SK-N-SH (cell line): ENCODE measurements at regions not wholly inside any gene's neighbourhood (a gene's known extent, or its start where the extent isn't known, plus 50 kb on each side); places are given as distances from the start of the nearest gene placed in this dataset.
"Not testable (repeated sequence)": the region's sequence is repeated elsewhere in the genome, so short reads cannot be mapped to it uniquely, and the experiment has no call there.

Source experiments
- CTCF ChIA-PET: fragments of 300-600, 350-600 bp; formaldehyde crosslinking; extraction: SDS; loops from one replicate; lab custom pipeline; 2021; lab: Yijun Ruan, JAX
- POLR2A ChIA-PET: fragments of 350-600 bp; sonication (Branson Sonifier 250); formaldehyde crosslinking; extraction: SDS; loops from one replicate; lab custom pipeline; 2020; ENCODE audit warnings: antibody characterized with exemption, inconsistent platforms; lab: Yijun Ruan, JAX
- DNase-seq: peaks from one replicate; pipeline ENCODE4 v3.0.0; 2012
- H2AFZ ChIP-seq: fragments of 200-600 bp; sonication (generic); 2 replicates; pipeline ENCODE4 v1.8.1; 2016; ENCODE audit warnings: antibody characterized with exemption, mild to moderate bottlenecking, low read depth
- H3F3A ChIP-seq: fragments of 200-600 bp; sonication (generic); replicated peaks from 2 replicates; pipeline ENCODE3; 2016; ENCODE audit warnings: antibody characterized with exemption, mild to moderate bottlenecking; ENCODE audit not compliant: insufficient read depth
- H3K27ac ChIP-seq, 2 experiments: fragments of 200-500 bp in 1 of 2; fragments of 200-600 bp in 1 of 2; sonication (Bioruptor generic) in 1 of 2; sonication (generic), shearing (Covaris generic) in 1 of 2; 2 replicates each; pipeline versions ENCODE4 v1.5.1 to v1.6.1; 2014 to 2016; ENCODE audit warnings: low read depth in 2 of 2, inconsistent platforms in 1 of 2, low read length in 1 of 2, mild to moderate bottlenecking in 1 of 2, mixed read lengths in 1 of 2
- H3K27me3 ChIP-seq: fragments of 200-600 bp; sonication (generic), shearing (Covaris generic); 2 replicates; pipeline ENCODE4 v1.6.1; 2016; ENCODE audit warnings: mixed run types; ENCODE audit not compliant: insufficient read depth
- H3K36me3 ChIP-seq, 2 experiments: fragments of 200-500 bp in 1 of 2; fragments of 200-600 bp in 1 of 2; sonication (Bioruptor generic) in 1 of 2; sonication (generic) in 1 of 2; replicated peaks in 1 of 2; 2 replicates each; pipeline versions ENCODE3 to v1.5.1; 2014 to 2016; ENCODE audit warnings: low read length in 1 of 2, mild to moderate bottlenecking in 1 of 2; ENCODE audit not compliant: insufficient read depth in 2 of 2, control insufficient read depth in 1 of 2
- H3K4me1 ChIP-seq, 2 experiments: fragments of 200-500 bp in 1 of 2; fragments of 200-600 bp in 1 of 2; sonication (Bioruptor generic) in 1 of 2; sonication (generic), shearing (Covaris generic) in 1 of 2; 2 replicates each; pipeline versions ENCODE4 v1.5.1 to v1.6.1; 2014 to 2016; ENCODE audit warnings: low read depth in 1 of 2, low read length in 1 of 2, mixed run types in 1 of 2; ENCODE audit not compliant: insufficient read depth in 2 of 2, control insufficient read depth in 1 of 2
- H3K4me2 ChIP-seq: fragments of 200-600 bp; sonication (generic), shearing (Covaris generic); 2 replicates; pipeline ENCODE4 v1.6.1; 2017; ENCODE audit warnings: mixed run types
- H3K4me3 ChIP-seq, 2 experiments: fragments of 200-500 bp in 1 of 2; fragments of 200-600 bp in 1 of 2; sonication (Bioruptor generic) in 1 of 2; sonication (generic), shearing (Covaris generic) in 1 of 2; 2 replicates each; pipeline versions ENCODE4 v1.5.1 to v1.8.1; 2014 to 2016; ENCODE audit warnings: low read depth in 2 of 2, inconsistent platforms in 1 of 2, low read length in 1 of 2, mild to moderate bottlenecking in 1 of 2, mixed read lengths in 1 of 2, moderate library complexity in 1 of 2
- H3K79me2 ChIP-seq: fragments of 200-600 bp; sonication (generic); 2 replicates; pipeline ENCODE4 v1.8.1; 2017; ENCODE audit warnings: mild to moderate bottlenecking; ENCODE audit not compliant: insufficient read depth
- H3K9ac ChIP-seq: fragments of 200-600 bp; sonication (generic); 2 replicates; pipeline ENCODE4 v1.6.1; 2017; ENCODE audit warnings: mixed run types
- H3K9me2 ChIP-seq: fragments of 200-600 bp; sonication (generic); 2 replicates; pipeline ENCODE4 v1.6.1; 2017; ENCODE audit warnings: mixed run types
- H3K9me3 ChIP-seq: fragments of 200-600 bp; sonication (generic); 2 replicates; pipeline ENCODE4 v1.6.1; 2017; ENCODE audit warnings: mixed run types, mild to moderate bottlenecking, moderate library complexity
- H4K20me1 ChIP-seq: fragments of 200-600 bp; sonication (generic); 2 replicates; pipeline ENCODE4 v1.6.1; 2017; ENCODE audit warnings: mild to moderate bottlenecking, mixed run types; ENCODE audit not compliant: insufficient read depth
- CHD2 ChIP-seq: fragments of 150-350 bp; IDR thresholded peaks from 2 replicates; pipeline ENCODE4 v1.6.1; 2018; ENCODE audit warnings: low read length; ENCODE audit not compliant: partially characterized antibody
- GATA2 ChIP-seq: sonication (generic); formaldehyde crosslinking; IDR thresholded peaks from 2 replicates; pipeline ENCODE4 v1.5.0; 2020; ENCODE audit warnings: mild to moderate bottlenecking, missing genetic modification reagents
- MEF2A ChIP-seq: IDR thresholded peaks from 2 replicates; pipeline ENCODE4 v1.4.0; 2012; ENCODE audit warnings: low read depth, borderline replicate concordance
- PBX3 ChIP-seq: IDR thresholded peaks from 2 replicates; pipeline ENCODE4; 2012
- TAF1 ChIP-seq: IDR thresholded peaks from 2 replicates; pipeline ENCODE4 v1.6.1; 2012; ENCODE audit warnings: low read depth, mild to moderate bottlenecking, low read length, moderate library complexity, borderline replicate concordance
- USF2 ChIP-seq: fragments of 150-350 bp; IDR thresholded peaks from 2 replicates; pipeline ENCODE4 v1.6.1; 2017; ENCODE audit warnings: antibody characterized with exemption, low read length, low read depth, borderline replicate concordance
- WGBS: methylation state at CpG from one replicate; pipeline ENCODE4 v1.1.6; 2017; ENCODE audit warnings: low lambda C conversion rate; 5-methylcytosine and 5-hydroxymethylcytosine counted together
- TF ChIP-seq, protein P1 (sequence below): fragments of 200-600 bp; sonication (generic); IDR thresholded peaks from 2 replicates; pipeline ENCODE4 v1.6.1; 2017; ENCODE audit warnings: antibody characterized with exemption, mild to moderate bottlenecking, moderate library complexity
- TF ChIP-seq, protein P2 (sequence below): IDR thresholded peaks from 2 replicates; pipeline ENCODE4 v1.4.0; 2012; ENCODE audit warnings: low read depth

GRCh38 chr5:116858705-116859333, 284.2 kb upstream of the SEMA6A start:
- H3K27me3 ChIP-seq = no peaks in the 10 kb centered on the region
- no peaks in the 10 kb centered on the region for H3K79me2 ChIP-seq
- no peak for DNase-seq
- H3K27ac ChIP-seq = no peak overlapping the region
- no peaks in the 10 kb centered on the region for H3K4me1 ChIP-seq
- H3F3A ChIP-seq = no peaks in the 10 kb centered on the region
- no peak overlapping the region for H2AFZ ChIP-seq
- H3K9me3 ChIP-seq = no peaks in the 10 kb centered on the region
- H3K9me2 ChIP-seq = no peaks in the 10 kb centered on the region
- H4K20me1 ChIP-seq = no peaks in the 10 kb centered on the region
- ChIA-PET CTCF (no interaction called here), POLR2A (no interaction called here)
- H3K4me3 ChIP-seq = no peak overlapping the region
- WGBS = 55% methylated on average over 4 of the region's 4 CpGs
- TF ChIP-seq USF2 (no peak), MEF2A (no peak), TAF1 (no peak), GATA2 (no peak), PBX3 (no peak), CHD2 (no peak)
- TF ChIP-seq, protein P1, sequence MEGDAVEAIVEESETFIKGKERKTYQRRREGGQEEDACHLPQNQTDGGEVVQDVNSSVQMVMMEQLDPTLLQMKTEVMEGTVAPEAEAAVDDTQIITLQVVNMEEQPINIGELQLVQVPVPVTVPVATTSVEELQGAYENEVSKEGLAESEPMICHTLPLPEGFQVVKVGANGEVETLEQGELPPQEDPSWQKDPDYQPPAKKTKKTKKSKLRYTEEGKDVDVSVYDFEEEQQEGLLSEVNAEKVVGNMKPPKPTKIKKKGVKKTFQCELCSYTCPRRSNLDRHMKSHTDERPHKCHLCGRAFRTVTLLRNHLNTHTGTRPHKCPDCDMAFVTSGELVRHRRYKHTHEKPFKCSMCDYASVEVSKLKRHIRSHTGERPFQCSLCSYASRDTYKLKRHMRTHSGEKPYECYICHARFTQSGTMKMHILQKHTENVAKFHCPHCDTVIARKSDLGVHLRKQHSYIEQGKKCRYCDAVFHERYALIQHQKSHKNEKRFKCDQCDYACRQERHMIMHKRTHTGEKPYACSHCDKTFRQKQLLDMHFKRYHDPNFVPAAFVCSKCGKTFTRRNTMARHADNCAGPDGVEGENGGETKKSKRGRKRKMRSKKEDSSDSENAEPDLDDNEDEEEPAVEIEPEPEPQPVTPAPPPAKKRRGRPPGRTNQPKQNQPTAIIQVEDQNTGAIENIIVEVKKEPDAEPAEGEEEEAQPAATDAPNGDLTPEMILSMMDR = no peak
- TF ChIP-seq, protein P2, sequence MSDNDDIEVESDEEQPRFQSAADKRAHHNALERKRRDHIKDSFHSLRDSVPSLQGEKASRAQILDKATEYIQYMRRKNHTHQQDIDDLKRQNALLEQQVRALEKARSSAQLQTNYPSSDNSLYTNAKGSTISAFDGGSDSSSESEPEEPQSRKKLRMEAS = no peak
- no peaks in the 10 kb centered on the region for H3K36me3 ChIP-seq
- no peak overlapping the region for H3K9ac ChIP-seq
- no peak overlapping the region for H3K4me2 ChIP-seq

DNA sequence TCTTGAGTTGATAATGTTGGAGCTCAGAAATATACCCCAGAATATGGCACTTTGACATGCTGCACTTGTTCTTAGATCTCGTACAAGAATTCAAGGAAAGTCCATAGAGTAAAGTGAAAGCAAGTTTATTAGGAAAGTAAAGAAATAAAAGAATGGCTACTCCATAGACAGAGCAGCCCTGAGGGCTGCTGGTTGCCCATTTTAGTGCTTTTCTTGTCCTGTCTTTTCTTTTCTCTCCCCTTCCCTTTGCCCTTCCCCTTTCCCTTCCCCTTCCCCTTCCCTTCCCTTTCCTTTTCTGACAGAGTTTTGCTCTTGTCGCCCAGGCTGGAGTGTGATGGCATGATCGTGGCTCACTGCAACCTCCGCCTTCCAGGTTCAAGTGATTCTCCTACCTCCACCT, 283.4 kb upstream of the SEMA6A start:
- DNase-seq, POLR2A ChIA-PET, CTCF ChIA-PET, H3K79me2 ChIP-seq, H2AFZ ChIP-seq, H3K27ac ChIP-seq, H3K9me3 ChIP-seq, H3K36me3 ChIP-seq, H3K4me3 ChIP-seq, H3K9me2 ChIP-seq, H3F3A ChIP-seq, H3K27me3 ChIP-seq, H3K4me1 ChIP-seq, H4K20me1 ChIP-seq, H3K4me2 ChIP-seq, H3K9ac ChIP-seq: not testable (repeated sequence)
- WGBS = 48% methylated on average over 4 of the region's 4 CpGs
